ENCODE measurements at regions not wholly inside any gene's neighbourhood (a gene's known extent, or its start where the extent isn't known, plus 50 kb on each side); places are given as distances from the start of the nearest gene placed in this dataset.

GRCh38 chr2:7458066-7458465 is 540.9 kb downstream of the RNF144A start:
- no peaks in the 10 kb centered on the region for H3K9me3 ChIP-seq (ENCODE audit: low read length)
- no peaks in the 10 kb centered on the region for H3F3A ChIP-seq (ENCODE audit: insufficient read depth, low read length, poor library complexity, severe bottlenecking)
- no peak overlapping the region for H2AFZ ChIP-seq (ENCODE audit: low read depth, low read length)
- H3K27ac ChIP-seq (ENCODE audit: low read length), result no peak overlapping the region
- TF ChIP-seq EZH2 (IDR thresholded peaks at IDR 0.05; ENCODE audit: borderline replicate concordance, insufficient read depth, low read length, poor library complexity, severe bottlenecking), result no peak
- no peak for TF ChIP-seq RAD21 (conservative IDR thresholded peaks at IDR 0.05)
- no peak for TF ChIP-seq TAF1 (IDR thresholded peaks at IDR 0.05; ENCODE audit: low read depth)
- TF ChIP-seq EP300 (conservative IDR thresholded peaks at IDR 0.05; ENCODE audit: poor library complexity, severe bottlenecking), result no peak
- no peak for TF ChIP-seq POLR2AphosphoS5 (IDR thresholded peaks at IDR 0.05)
- no peak for TF ChIP-seq SMC3 (conservative IDR thresholded peaks at IDR 0.05; ENCODE audit: poor library complexity)
- no peak for TF ChIP-seq CTCF (IDR thresholded peaks at IDR 0.05; ENCODE audit: poor library complexity, severe bottlenecking)
- TF ChIP-seq MXI1 (conservative IDR thresholded peaks at IDR 0.05; ENCODE audit: poor library complexity, severe bottlenecking), result no peak
- TF ChIP-seq, protein P1, sequence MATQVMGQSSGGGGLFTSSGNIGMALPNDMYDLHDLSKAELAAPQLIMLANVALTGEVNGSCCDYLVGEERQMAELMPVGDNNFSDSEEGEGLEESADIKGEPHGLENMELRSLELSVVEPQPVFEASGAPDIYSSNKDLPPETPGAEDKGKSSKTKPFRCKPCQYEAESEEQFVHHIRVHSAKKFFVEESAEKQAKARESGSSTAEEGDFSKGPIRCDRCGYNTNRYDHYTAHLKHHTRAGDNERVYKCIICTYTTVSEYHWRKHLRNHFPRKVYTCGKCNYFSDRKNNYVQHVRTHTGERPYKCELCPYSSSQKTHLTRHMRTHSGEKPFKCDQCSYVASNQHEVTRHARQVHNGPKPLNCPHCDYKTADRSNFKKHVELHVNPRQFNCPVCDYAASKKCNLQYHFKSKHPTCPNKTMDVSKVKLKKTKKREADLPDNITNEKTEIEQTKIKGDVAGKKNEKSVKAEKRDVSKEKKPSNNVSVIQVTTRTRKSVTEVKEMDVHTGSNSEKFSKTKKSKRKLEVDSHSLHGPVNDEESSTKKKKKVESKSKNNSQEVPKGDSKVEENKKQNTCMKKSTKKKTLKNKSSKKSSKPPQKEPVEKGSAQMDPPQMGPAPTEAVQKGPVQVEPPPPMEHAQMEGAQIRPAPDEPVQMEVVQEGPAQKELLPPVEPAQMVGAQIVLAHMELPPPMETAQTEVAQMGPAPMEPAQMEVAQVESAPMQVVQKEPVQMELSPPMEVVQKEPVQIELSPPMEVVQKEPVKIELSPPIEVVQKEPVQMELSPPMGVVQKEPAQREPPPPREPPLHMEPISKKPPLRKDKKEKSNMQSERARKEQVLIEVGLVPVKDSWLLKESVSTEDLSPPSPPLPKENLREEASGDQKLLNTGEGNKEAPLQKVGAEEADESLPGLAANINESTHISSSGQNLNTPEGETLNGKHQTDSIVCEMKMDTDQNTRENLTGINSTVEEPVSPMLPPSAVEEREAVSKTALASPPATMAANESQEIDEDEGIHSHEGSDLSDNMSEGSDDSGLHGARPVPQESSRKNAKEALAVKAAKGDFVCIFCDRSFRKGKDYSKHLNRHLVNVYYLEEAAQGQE (IDR thresholded peaks at IDR 0.05; ENCODE audit: borderline replicate concordance), result no peak
- H3K36me3 ChIP-seq (ENCODE audit: insufficient read depth, low read length), result no peaks in the 10 kb centered on the region
- H3K27me3 ChIP-seq (ENCODE audit: insufficient read depth, low read depth, low read length), result no peaks in the 10 kb centered on the region
- H4K20me1 ChIP-seq (ENCODE audit: insufficient read depth), result no peaks in the 10 kb centered on the region
- no peaks in the 10 kb centered on the region for H3K9me2 ChIP-seq (ENCODE audit: insufficient read depth, low read length)
- no peak overlapping the region for H3K9ac ChIP-seq (ENCODE audit: low read length)
- H3K4me2 ChIP-seq (ENCODE audit: low read length), result no peak overlapping the region
- no peaks in the 10 kb centered on the region for H3K79me2 ChIP-seq (replicated peaks; ENCODE audit: insufficient read depth, low read length)
- H3K4me3 ChIP-seq (ENCODE audit: low read length), result no peak overlapping the region

GRCh38 chr2:7467782-7468447 is 550.7 kb downstream of the RNF144A start:
- H3K27me3 ChIP-seq (ENCODE audit: insufficient read depth, low read depth, low read length), result no peaks in the 10 kb centered on the region
- H3K79me2 ChIP-seq (replicated peaks; ENCODE audit: insufficient read depth, low read length), result no peaks in the 10 kb centered on the region
- no peak overlapping the region for H3K4me2 ChIP-seq (ENCODE audit: low read length)
- H4K20me1 ChIP-seq (ENCODE audit: insufficient read depth), result no peaks in the 10 kb centered on the region
- H3K9ac ChIP-seq (ENCODE audit: low read length), result no peak overlapping the region
- no peak for TF ChIP-seq CTCF (IDR thresholded peaks at IDR 0.05; ENCODE audit: poor library complexity, severe bottlenecking)
- no peak for TF ChIP-seq MXI1 (conservative IDR thresholded peaks at IDR 0.05; ENCODE audit: poor library complexity, severe bottlenecking)
- no peak for TF ChIP-seq EP300 (conservative IDR thresholded peaks at IDR 0.05; ENCODE audit: poor library complexity, severe bottlenecking)
- TF ChIP-seq EZH2 (IDR thresholded peaks at IDR 0.05; ENCODE audit: borderline replicate concordance, insufficient read depth, low read length, poor library complexity, severe bottlenecking), result no peak
- TF ChIP-seq RAD21 (conservative IDR thresholded peaks at IDR 0.05), result no peak
- no peak for TF ChIP-seq TAF1 (IDR thresholded peaks at IDR 0.05; ENCODE audit: low read depth)
- TF ChIP-seq POLR2AphosphoS5 (IDR thresholded peaks at IDR 0.05), result no peak
- no peak for TF ChIP-seq SMC3 (conservative IDR thresholded peaks at IDR 0.05; ENCODE audit: poor library complexity)
- TF ChIP-seq, protein P1 (IDR thresholded peaks at IDR 0.05; ENCODE audit: borderline replicate concordance), result no peak
- no peaks in the 10 kb centered on the region for H3F3A ChIP-seq (ENCODE audit: insufficient read depth, low read length, poor library complexity, severe bottlenecking)
- no peaks in the 10 kb centered on the region for H3K9me3 ChIP-seq (ENCODE audit: low read length)
- H3K36me3 ChIP-seq (ENCODE audit: insufficient read depth, low read length), result no peaks in the 10 kb centered on the region
- H2AFZ ChIP-seq (ENCODE audit: low read depth, low read length), result no peak overlapping the region
- no peaks in the 10 kb centered on the region for H3K9me2 ChIP-seq (ENCODE audit: insufficient read depth, low read length)
- H3K27ac ChIP-seq (ENCODE audit: low read length), result no peak overlapping the region
- no peak overlapping the region for H3K4me3 ChIP-seq (ENCODE audit: low read length)

All from neural cell (in vitro differentiated cells).